ENCODE measurements at regions not wholly inside any gene's neighbourhood (a gene's known extent, or its start where the extent isn't known, plus 50 kb on each side); places are given as distances from the start of the nearest gene placed in this dataset.

DNA sequence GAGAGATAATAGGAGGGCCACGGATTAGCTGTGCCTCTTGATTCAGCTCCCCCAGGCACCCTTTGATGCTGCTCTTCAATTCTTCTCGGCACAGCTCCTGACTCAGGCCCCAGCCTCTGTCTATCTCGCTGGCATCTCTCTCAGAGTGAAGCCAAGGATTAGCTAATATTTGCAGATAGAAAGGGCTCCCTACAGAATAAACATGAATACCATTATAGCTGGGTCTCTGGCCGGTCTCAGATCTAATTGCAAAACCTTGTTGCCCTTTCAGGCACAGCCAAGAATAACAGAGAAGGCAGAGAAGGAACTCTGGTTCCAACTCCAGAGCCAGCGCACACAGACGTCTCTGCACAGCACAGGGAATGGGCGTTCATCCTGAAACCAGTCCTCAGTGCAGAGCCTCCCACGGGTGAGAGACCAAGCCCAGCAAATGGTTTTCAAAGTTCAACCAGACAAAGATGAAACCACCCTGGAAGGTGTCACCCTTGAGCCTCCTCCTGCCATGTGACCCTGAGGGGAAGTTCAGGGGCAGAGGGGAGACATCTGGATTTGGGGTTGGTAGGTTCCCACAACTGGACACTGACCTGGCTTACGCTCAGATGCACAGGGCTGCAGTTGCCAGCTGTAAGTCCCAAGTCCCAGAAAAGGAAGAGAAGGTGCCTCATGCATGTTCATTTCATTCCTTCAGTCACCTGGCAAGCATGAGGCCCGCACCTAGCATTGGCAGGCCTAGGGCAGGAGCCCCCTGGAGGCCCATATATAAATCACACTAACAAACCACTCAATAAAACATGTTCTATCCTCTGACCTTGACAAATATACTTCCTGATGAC, 394.0 kb downstream of the NPHP4 start:
- DNase-seq (ENCODE audit: low read depth): no peak

DNA sequence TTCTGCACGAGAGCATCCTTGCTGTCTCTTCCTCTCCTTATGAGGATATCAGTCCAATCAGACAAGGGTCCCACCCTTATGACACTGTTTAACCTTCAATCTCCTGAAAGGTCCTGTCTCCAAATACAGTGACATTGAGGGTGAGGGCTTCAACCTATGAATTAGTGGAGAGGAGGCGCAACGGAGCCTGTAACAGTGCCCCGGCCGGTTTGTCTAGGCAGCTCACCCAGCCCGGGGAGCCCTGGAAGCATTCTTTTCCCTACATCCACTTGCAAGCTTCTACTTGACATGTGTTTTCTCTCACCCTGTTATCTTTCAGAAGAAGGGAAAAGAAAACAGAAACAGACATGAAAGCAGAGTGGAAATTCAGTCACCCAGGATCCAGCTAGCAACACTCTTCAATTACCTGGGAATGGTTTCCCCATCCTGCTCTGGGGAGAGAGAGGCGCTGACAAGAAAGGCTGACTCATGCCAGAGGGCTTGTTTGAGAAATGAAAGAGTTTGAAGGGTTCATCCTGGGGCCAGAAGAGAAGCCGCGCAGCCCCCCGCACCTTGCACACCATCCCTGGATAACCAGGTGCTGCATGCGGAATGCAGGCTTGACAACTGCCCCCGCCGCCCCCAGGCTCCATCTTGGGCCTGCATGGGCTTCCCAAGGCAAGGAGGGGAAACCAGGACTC, 394.9 kb downstream of the NPHP4 start:
- DNase-seq (ENCODE audit: low read depth): no peak

DNA sequence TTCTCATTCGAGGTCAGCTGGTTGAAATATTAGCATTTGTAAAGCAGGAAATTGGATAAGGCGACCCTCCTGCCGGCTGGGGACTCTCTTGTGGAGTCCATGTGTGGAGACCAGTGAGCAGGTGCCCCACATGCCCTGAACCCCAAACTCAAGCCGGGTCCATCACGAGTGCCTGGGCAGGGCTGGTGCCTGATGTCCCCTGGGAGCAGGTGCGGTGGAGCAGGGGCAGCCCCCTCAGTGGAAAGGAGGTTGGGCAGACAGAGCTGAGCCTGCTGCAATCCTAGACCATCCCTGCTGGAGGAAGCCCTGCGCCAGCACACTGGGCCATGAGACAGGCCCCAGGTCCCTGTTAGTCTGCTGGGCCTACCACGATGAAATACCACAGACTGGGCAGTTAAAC, 395.6 kb downstream of the NPHP4 start:
- DNase-seq (ENCODE audit: low read depth): no peak

DNA sequence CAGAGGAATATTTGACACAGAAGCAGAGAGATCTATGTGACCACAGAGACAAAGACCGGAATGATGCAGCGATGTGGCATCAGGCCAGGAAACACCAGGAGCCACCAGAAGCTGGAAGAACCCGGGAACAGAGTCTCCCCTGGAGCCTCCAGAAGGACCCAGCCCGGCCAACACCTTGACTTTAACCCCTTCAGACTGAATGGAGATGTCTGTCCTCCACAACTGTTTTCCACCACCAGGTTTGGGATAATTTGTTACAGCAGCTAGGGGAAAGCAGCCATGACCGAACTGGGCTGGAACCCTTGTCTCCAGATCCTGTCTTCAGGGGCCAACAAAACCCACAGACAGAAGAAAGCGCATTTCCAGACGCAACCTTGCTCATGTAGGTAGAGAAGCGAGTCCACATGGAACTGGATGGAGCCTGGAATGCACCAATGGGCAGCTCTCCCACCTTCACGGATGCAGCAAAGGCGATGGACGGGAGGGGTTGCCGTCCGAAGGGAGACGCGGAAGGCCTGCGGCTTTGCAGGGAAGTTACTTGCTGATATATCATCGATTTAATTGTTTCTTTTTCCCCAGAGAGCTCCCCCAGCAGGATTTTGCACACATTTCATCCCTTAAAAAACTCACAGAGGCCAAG, 396.6 kb downstream of the NPHP4 start:
- no peak for DNase-seq (ENCODE audit: low read depth)

DNA sequence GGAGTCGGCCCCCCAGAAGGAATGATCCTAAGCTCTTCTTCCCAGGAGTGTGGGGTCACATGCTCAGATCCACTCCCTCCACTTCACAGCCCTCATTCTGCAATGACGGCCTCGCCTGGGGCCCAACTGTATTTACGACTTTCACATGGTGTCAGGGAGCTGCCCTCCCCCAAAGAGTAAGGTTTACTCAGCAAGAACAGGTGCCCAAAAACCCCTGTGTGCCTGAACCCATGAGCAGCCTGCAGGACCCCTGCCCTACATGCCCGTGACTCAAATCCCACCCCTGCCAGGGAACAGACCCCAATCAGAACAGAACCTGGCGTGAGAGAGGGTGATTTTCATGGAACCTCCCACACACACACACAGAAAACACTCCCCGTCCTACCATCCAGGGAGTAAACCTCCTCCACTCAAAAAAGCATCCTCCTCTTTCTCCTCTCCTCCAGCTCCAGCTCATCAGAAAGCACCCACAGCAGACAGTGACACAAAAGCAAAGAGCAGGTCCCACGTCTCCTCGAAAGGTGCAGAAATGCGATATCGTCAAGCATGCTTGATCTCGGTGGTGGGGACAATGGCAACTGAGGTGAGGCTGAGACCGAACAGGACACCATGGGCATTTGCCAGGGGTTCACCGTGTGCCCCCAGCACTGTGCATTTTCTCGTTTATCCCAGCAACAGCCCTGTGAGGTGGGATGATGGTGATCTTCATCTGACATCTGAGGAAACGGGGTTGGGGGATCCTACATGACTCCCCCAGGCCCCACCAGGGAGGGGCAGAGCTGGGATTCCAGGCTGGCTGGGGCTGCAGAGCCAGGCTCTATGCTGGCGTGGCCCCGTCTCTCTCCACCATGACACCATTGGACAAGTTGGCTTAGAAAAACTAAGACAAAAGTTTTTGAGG, 397.9 kb downstream of the NPHP4 start:
- no peak for DNase-seq (ENCODE audit: low read depth)

DNA sequence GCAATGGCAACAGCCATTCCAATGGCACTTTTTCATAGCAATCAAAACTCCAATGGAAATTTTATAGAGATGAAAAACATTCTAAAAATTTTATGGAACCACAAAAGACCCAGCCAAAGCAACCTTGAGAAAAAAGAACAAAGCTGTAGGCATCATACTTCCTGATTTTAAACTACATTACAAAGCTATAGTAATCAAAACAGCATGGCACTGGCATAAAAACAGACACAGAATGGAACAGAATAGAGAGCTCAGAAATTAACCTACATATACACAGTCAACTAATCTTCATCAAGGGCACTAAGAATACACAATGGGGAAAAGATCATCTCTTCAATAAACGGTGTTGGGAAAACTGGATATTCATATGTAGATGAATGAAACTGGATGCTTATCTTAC, 401.5 kb downstream of the NPHP4 start:
- DNase-seq (ENCODE audit: low read depth): no peak

DNA sequence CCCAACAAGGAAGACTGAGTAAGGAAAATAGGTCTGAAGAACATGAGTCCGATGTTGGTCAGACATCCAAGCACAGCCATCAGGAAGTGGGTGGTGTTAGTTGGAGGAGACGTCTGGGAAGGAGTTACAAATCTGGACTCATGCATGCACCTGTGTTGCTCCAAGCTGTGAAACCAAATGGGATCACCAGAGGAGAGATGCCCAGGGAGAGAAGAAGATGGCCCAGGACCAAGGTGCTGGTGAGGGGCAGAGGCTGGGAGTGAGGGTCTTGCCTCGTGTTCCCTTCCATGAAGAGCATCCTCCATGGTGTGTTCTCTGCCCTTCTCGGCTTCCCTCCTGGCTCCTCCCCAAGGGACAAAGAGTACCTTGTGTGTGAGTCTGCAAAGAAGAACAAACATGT, 405.6 kb downstream of the NPHP4 start:
- no peak for DNase-seq (ENCODE audit: low read depth)

DNA sequence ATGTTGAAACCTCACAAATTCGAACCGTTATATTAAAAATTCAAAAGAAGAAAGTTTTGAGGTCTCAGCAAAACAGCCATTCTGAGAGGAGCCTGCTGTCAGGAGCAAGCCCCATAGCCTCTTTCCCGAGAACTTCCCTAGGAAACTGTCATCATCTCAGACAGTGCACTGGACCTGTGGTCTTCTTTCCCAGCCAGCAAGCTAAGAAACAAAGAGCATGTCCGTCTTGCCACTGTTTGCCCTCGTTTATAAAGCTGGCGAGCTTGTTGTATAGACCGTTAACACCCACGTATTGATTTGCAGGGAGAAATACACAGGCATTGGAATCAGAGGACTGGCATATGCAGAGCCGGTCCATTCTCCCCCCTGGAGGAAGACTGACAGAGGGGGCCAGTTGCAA, 407.0 kb downstream of the NPHP4 start:
- no peak for DNase-seq (ENCODE audit: low read depth)

DNA sequence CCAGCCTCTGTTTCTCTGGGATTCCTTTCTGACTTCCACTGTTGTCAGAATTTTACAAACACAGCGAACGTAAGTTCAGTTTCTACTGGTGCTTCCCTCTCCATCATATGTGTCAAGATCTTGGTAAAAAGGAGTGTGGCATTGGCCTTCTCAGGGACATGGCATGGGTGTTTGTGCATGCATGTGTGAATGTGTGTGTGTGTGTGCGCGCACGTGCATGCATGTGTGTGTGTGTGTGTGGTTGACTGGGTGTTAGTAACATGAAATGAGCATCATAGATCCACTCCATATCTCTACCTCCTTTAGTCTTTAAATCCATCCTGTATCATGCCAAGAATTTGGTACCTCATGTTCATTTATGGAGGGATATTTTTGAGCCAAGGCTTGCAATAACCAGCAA, 411.3 kb downstream of the NPHP4 start:
- no peak for DNase-seq (ENCODE audit: low read depth)

DNA sequence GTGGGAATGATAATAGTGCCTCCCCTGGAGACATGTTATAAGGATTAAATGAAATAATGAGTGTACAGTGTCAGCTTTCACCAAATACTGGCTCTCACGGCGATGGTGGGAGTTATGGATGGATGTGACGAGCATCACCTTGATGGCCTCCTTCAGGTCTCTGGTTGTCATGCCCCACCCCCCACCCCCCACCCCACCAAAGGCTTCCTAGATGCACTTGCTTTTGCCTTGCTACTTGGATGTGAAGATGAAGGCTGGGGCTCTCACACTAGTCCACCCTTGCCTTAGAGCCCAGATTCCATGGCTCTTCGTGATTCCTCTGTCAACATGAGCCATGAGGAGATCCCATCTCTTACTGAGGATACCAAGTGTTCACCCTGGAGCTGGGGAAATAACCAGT, 412.3 kb downstream of the NPHP4 start:
- DNase-seq (ENCODE audit: low read depth): no peak

DNA sequence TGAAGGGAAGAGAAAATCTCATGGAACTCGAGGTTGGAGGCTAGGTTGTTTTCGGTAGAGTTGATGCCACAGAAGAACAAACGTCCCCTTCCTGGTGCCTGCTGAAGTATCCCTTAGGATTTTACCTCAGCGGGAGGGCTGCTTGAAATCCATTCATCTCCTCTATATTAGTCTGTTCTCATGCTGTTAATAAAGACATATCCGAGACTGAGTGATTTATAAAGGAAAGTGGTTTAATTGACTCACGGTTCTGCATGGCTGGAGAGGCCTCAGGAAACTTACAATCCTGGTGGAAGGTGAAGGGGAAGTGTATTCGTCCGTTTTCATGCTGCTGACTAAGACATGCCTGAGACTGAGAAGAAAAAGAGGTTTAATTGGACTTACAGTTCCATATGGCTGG, 413.5 kb downstream of the NPHP4 start:
- DNase-seq (ENCODE audit: low read depth): no peak

DNA sequence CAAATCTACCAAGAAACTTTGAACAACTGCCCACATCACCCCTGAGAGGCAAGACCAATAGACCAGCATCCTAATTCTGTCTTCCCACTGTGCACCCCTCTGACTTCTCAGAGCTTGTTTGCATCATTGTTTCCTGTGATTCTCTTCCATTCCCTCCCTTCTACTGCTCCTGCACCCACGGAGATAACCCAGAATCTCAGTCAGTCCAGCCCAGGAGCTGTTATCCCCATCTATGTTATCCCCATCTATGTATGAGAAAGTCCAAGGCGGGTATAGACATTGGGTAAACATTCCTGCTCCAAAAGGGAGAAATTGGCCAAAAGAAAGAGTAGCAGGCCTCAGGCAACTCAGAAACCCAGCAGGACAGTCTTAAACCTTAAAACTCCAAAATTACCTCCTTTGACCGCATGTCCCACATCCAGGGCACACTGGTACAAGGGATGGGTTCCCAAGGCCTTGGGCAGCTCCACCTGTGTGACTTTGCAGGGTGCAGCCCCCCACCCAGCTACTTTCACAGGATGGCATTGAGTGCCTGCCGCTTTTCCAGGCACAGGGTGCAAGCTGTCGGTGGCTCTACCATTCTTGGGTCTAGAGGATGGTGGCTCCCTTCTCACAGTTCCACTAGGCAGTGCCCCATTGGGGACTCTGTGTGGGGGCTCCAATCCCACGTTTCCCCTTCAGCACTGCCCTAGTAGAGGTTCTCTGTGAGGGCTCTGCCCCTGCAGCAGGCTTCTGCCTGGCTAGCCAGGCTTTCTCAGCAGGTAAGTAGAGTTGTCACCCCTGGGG, 414.8 kb downstream of the NPHP4 start:
- DNase-seq (ENCODE audit: low read depth): no peak

DNA sequence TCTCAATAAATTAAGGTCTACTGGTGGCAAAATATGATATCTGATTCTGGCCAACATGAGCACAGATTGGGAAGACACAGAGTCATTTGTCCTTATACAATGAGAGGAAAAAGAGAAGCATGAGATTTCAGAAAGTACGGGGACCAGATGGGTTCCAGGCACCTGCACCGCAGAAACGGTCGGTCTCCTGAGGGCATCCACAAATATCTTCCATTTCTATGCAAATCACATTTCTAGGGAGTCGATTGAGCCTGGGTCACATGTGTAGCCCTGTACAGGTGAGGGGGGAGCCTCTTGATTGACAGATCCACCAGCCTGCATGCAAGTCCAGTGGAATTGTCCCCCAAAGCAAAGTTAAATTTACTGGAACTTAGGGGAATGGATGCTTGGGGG, 415.6 kb downstream of the NPHP4 start:
- DNase-seq (ENCODE audit: low read depth): no peak

DNA sequence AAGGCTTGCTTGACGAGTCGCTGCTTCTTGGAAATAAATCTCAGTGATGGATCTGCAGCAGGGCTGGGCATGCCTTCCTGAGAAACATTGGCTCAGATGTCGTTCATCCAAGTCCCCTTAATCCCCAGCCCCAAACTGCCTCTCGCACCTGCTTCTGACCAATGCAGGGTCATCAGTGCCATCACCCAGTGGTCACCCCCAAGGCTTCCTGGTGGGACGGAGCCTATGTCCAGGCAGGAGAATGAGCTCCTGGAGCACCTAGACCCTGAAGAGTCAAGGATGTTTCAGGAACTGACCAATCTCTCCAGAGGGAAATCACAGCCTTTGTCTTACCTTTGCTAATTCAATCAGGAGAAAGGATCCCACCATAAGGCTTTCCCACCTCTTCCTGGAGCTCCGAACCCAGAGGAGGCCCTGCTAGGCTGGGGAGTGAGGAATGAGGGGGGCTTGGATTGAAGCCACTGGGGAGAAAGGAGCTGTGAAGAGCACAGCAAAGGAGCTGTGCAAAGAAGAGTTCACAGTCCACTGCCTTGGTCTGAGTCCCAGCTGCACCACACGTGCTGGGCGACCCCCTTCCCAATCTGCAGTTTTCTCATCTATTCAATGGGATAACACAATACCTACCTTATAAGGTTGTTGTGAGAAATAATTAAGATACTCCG, 416.1 kb downstream of the NPHP4 start:
- DNase-seq (ENCODE audit: low read depth): no peak

DNA sequence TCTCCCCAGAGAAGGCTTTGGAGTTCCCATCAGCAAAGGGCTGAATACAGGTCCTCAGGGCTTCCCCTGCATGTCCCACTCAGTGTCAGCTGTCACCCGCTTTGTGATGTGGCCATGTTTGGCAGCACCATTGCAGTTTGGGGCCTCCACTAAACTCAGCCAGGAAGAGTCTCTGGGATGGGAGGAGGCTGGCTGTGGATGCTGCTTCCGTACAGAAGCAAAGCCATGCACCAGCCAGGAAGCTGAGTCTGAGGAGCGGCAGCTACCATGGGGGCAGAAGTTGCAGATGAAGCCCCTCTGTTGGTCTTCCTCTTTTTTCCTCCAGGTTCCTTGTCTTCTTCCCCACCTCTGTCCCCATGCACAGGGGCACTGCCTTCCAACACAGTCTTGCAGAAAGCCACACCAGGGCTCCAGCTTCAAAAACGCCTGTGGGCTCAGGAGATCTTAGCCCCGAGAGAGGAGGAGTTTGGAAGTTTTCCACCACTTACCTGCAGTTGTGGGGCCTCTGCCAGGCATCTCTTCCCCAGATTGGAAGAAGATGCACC, 416.8 kb downstream of the NPHP4 start:
- no peak for DNase-seq (ENCODE audit: low read depth)

DNA sequence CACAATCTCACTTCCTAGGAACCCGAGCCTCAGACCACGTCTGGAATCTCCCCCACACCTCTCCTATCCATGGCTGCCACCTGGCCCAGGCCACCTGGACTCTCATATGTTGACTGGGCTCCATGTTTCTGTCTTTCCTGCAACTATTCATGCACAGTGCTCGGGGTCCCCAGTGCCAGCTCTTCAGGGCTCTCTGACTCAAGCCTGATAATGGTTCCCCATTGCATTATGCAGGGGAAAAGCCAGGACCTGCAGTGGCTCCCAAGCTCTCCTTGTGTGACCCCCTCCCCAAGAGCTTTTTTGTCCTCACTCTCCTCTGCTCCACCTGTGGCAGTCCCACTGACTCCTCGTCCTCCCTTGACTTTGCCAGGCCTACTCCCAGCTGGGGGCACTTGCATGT, 417.6 kb downstream of the NPHP4 start:
- no peak for DNase-seq (ENCODE audit: low read depth)

DNA sequence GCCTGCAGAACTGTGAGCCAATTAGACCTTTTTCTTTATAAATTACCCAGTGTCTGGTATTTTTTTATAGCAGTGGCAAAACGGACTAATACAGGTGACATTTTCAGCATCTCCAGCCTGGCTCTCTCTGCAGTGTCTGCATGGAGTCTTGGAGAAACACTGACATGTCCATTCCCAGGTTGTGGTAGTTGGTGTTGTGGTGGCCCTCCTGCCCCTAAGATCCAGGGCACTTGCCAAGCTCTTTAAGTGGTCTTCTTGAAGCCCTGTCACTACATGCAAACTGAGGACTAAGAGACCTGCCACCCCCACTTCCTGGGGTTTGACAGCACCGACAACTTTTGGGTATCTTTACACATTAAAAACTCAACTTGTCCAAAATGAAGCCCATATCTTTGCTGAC, 419.4 kb downstream of the NPHP4 start:
- no peak for DNase-seq (ENCODE audit: low read depth)

DNA sequence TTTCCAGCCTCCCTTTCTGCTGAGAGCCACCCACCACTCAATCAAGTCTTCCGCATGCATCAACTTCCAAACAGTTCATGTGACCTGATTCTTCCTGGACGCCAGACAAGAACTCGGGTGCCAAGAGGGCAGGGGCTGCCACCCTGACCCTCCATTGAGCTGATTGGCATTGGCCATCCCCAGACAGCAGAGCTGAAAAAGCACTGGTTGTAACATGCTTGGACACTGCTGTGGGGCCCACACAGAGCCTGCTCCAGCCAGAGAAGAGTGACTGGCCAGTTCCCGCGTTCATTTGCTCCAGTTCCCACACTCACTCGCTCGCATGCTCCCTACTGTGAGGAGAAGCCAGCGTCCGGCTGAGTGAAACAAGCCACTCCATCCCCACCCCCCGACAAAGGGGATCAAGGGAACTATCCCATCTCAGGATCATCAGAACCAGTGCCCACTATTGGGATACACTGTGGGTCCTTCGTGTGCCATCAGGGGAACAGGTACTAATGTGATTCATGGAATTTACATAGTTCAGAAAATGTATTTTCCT, 420.3 kb downstream of the NPHP4 start:
- DNase-seq (ENCODE audit: low read depth): no peak

DNA sequence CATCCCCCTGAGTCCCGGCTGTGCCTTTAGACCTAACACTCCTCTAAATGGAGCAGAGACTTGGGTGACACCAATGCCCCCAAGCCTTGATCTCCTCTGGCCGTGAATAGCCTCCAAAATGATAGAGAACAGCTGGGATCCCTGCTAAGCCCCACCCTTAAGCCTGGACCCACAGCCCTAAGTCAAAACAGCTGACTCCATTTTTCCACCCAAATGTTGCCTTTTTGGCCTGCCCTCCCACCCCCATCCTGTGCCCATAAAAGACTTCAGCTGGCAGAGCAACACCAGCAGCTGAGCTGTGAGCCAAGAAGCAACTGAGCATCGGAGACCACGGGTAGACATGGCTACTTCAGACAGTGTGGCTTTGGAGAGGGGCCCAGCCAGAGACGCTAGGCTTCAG, 420.8 kb downstream of the NPHP4 start:
- DNase-seq (ENCODE audit: low read depth): no peak

DNA sequence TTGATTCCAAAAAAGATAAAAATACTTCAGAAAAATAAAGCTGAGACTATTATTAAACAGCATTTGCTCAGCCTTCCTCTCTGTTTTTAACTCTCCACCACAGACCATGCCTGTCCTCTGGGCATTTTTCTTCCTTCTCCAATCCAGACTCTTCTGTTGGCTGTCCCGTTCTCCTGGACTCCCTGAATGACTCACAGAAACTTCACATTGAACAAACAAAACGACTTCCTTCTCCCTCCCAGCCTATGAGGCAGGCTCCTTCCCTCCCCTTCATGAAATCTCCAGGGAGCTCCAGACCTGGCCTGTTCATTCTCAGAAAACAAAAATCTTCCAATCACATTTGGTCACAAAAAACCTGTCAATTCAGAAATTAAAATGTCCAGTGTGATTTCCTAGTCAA, 421.3 kb downstream of the NPHP4 start:
- no peak for DNase-seq (ENCODE audit: low read depth)

All from ELR (cell line).